Suprapubic skin (tissue), 3 donors: ENCODE measurements at regions not wholly inside any gene's neighbourhood (a gene's known extent, or its start where the extent isn't known, plus 50 kb on each side); places are given as distances from the start of the nearest gene placed in this dataset.

ENCODE experiments used
- CTCF ChIP-seq, 2 donors: fragments of 200-600 bp in 1 of 2; fragments of 450-650 bp in 1 of 2; sonication (generic) in 1 of 2; IDR thresholded peaks; one replicate each; pipeline ENCODE4 v1.5.1; 2016 to 2019; ENCODE audit warnings: antibody characterized with exemption in 2 of 2, mild to moderate bottlenecking in 1 of 2, moderate library complexity in 1 of 2
- EP300 ChIP-seq: sonication (generic); formaldehyde crosslinking; IDR thresholded peaks from one replicate; pipeline ENCODE4 v1.6.1; 2017; ENCODE audit warnings: antibody characterized with exemption
- POLR2A ChIP-seq, 2 donors: fragments of 450-650 bp; IDR thresholded peaks; one replicate each; pipeline ENCODE4 v1.6.1; 2017; ENCODE audit warnings: antibody characterized with exemption in 2 of 2, mild to moderate bottlenecking in 2 of 2, moderate library complexity in 2 of 2

GRCh38 chr3:102691507-102691906, 256.7 kb downstream of the ZPLD1 start:
- no peak for TF ChIP-seq CTCF (IDR thresholded peaks at IDR 0.05)
- no peak for TF ChIP-seq EP300
- no peak for TF ChIP-seq POLR2A (IDR thresholded peaks at IDR 0.05)
